ENCODE measurements at regions not wholly inside any gene's neighbourhood (a gene's known extent, or its start where the extent isn't known, plus 50 kb on each side); places are given as distances from the start of the nearest gene placed in this dataset.
"Not testable (repeated sequence)": the region's sequence is repeated elsewhere in the genome, so short reads cannot be mapped to it uniquely, and the experiment has no call there.

DNA sequence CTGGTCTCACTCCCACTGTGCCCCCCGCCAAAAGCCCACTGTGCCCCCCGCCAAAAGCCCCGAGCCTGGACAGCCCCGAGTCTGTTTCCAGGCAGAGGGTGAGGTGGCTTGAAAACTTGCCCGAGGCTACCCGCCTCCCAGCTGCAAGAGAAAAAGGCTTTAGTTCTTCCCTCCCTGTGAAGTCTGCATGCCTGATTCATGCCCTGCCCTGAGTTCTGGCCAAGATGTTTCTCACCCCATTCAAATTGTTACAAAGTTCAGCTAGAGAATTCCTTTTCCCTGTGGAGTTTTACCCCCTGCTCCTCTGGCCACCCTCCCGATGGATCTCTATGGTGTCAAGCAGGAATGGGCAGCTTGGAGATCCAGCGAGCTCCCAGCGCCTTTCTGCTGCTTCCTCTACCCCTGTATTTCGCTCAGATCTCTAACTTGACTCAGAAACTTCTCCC lies 298.8 kb upstream of the MAP3K7 start:
- DNase-seq: no peak

- DNase-seq: not testable (repeated sequence)
Observed at GRCh38 chr6:90885137-90885536, 298.3 kb upstream of the MAP3K7 start.

DNA sequence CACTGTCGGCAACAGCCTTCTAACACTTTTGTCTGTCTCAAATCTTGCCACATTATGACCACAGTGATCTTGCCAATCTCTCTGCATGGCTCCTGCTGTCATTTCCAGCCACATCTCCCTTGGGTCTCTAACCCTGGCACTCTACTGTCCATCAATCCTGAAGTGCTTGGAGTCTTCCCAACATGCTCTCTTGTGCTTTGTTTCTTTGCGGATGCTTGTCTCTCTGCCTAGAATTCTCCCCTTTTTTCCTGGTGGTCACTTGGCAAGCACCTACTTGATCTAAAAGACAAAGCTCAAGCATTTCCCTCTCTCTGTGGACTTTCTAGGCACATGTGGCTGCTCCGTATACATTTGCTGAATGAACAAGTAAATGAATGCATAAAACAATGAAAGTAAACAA lies 290.7 kb upstream of the MAP3K7 start:
- DNase-seq: no peak

DNA sequence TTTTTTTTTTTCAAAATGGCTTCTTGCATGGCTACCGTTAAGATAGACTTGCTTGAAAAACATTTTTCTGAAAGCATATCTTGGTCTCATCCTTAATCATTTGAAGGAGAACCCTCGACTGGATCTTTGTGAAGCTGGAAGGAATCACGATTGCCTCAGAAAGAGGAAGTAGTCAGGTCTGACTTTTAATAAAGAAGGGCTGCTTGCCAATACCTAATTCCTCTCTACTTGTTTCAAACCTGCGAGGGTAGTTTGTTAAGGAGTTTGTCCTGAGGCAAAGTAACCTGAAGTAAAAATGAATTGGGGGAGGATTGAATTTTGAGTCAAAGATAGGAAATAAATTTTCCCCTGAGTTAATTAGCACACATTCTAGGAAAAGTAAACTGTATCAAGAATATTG lies 288.1 kb upstream of the MAP3K7 start:
- DNase-seq: no peak

GRCh38 chr6:90872981-90873380 lies 286.1 kb upstream of the MAP3K7 start:
- no peak for DNase-seq

- DNase-seq: no peak
Observed at GRCh38 chr6:90870561-90870960, 283.7 kb upstream of the MAP3K7 start.

DNA sequence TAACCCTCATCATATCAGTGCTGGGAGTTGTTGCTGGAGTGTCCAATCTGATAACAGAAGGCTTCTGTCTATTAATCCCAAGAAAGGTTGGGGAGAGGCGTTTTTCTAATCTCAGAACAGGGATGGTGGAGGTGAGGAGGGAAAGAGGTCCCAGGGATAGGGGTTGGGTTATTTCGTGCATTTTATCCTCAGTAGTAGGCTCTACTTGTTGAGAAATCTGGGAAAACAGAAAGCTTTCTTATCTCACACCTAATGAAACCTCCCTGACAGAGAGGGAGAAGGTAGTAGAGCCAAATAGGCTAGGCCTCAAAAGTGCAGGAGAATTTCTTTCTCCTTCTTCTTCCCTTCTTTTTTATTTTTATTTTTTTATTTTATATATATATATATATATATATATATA lies 281.8 kb upstream of the MAP3K7 start:
- no peak for DNase-seq

GRCh38 chr6:90868256-90868655 lies 281.4 kb upstream of the MAP3K7 start:
- no peak for DNase-seq

- no peak for DNase-seq
Observed at GRCh38 chr6:90865513-90865912, 278.6 kb upstream of the MAP3K7 start.

GRCh38 chr6:90863043-90863442 lies 276.2 kb upstream of the MAP3K7 start:
- no peak for DNase-seq

- no peak for DNase-seq
Observed at GRCh38 chr6:90860822-90861601, 274.1 kb upstream of the MAP3K7 start.

DNA sequence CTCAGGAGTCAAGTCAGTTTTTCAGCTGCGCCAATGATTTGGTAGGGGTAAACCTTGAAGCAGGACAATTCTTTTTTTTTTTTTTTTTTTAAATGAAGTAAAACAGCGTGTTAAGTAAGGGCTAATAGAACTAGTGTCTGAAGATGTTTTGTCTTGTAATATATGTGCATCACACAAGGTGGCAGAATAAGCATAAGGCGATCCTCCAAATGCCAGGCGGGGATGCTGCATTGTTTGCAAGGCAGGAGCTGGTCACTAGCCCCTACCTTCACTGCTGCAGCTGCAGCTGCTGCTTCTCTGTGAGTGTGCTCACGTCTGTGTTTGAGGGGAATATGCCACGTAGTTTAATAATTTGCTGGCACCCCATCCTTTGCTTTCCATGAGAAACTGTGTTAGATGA lies 272.7 kb upstream of the MAP3K7 start:
- no peak for DNase-seq

- no peak for DNase-seq
Observed at GRCh38 chr6:90859056-90859455, 272.2 kb upstream of the MAP3K7 start.

- no peak for DNase-seq
Observed at GRCh38 chr6:90849686-90850085, 262.8 kb upstream of the MAP3K7 start.

- DNase-seq: no peak
Observed at GRCh38 chr6:90846824-90847223, 260.0 kb upstream of the MAP3K7 start.

DNA sequence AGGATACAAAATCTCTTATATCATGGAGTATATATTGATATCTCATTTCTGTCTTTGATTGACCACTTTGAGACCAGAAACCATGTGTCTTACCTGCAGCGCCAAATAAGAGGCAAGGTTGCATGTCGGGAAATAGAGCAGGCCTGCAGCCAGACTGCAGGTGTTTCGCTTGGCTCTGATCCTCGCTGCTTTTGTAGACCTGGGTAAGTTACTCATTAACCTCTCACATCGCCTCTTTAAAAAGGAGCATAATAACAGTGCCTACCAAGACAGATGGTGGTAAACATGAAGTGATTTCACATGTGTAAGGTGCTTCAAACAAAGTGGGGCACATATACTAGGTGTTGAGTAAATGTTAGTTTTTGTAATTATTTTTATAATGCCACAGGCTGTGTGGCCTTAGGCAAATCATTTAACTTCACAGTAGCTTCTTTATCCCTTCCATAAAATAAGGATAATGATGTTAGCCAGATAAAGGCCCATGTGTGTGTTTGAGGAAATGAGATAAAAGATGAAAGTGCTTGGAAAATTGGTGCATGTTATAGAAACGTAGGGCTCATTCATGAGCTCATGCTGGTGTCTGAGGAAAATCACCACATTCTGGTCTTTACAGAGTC lies 248.8 kb upstream of the MAP3K7 start:
- no peak for DNase-seq

GRCh38 chr6:90829311-90829710 lies 242.4 kb upstream of the MAP3K7 start:
- DNase-seq: no peak

DNA sequence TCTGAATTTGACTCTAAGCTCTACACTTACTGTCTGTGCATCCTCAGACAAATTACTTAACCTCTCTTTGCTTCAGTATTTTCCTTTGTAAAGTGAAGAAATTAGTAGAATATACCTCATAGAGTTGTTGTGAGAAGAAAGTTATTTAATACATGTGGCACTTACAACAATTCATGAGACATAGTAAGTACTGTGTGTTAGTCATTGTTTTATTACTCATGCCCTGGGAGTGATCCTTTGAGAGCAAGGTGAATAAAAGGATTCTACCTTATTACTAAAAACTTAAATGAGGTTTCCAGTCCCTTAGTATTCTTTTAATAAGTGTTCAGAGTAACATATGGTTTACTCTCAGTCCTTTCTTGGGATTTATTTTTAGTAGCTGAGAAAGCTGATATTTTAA lies 233.6 kb upstream of the MAP3K7 start:
- no peak for DNase-seq

- no peak for DNase-seq
Observed at GRCh38 chr6:90819483-90819882, 232.6 kb upstream of the MAP3K7 start.

DNA sequence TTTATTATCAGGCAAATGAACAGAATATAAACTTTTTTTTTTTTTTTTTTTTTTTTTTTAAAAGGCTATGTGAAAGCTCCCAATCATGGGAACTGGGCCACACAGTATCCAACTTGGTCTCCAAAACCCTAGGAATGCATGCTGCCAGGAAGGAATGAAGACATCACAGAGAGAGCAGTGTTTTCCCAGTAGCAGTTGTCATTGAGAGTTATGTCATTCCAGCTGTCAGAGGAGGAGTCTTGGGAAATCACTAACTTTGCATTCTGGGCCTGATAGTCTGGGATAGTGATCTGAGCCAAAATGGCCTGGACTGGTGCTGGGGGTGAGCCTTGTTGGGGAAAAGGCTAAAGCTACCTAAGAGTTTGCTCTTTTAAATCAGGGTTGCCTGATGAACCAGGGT lies 231.3 kb upstream of the MAP3K7 start:
- no peak for DNase-seq

DNA sequence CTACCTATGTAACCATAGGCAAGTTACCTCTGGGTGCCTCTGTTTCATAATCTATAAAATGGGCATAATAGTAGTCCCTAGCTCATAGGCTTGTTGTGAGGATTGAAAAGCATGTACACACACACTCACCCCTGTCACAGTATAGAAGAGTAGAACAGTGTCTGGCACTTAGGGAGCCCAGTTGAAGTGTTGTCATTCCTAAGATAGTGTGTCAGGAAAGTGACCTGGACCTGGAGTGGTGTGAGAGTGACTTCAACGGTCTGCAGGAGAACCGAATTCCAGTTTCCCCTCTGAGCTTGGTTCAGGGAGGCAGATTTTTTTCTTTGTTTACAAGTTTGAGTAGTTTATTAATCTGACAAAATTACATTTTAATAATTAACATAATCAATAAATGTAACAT lies 229.9 kb upstream of the MAP3K7 start:
- no peak for DNase-seq

GRCh38 chr6:90811596-90812226 lies 224.8 kb upstream of the MAP3K7 start:
- DNase-seq: no peak

DNA sequence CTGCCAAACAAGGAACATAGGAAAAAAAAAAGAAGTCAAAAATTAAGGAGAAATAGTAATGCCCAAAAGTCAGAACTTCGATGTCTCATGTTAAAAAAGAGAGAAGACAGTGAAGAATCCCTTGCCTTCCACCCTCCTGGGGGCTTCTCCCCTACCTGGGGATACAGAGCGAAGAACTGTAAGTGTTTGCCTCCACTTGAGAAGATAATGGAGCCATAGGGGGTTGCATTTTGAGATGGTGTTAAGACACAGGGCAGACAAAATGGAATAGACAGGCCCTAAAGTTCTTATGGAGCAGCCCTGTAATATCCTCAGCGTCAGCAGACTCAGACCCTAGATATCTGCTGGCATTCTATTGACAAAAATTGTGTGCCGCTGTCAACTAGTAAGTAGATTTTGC lies 222.2 kb upstream of the MAP3K7 start:
- no peak for DNase-seq
